ENCODE measurements at regions not wholly inside any gene's neighbourhood (a gene's known extent, or its start where the extent isn't known, plus 50 kb on each side); places are given as distances from the start of the nearest gene placed in this dataset.
"Not testable (repeated sequence)": the region's sequence is repeated elsewhere in the genome, so short reads cannot be mapped to it uniquely, and the experiment has no call there.

GRCh38 chr6:118719351-118720124 is 68.1 kb upstream of the CEP85L start:
- peak; percentile 40 for DNase-seq (ENCODE audit: low read depth)

GRCh38 chr6:118718903-118719302 is 67.5 kb upstream of the CEP85L start:
- DNase-seq (ENCODE audit: low read depth) = no peak

DNA sequence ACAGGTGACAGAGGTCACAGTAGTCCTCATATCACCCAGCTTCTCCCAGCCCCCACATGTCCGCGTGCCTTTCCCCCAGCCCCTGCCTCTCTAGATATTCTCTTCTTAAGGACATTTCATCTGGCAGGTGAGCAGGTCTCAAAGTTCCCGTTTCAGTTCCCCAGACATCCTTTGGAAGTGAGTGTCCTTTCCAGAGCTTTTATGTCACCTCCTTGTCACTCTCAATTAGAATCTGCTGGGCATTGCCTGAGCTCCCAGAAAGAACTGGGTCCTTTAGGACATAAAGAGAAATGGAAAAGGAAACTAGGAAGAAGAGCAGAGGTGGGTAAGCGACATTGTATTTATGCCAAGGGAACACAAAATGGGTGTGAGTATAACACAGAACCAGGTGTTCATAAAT is 66.9 kb upstream of the CEP85L start:
- DNase-seq (ENCODE audit: low read depth) = no peak

- DNase-seq (ENCODE audit: low read depth) = no peak
Measured at GRCh38 chr6:118717106-118717505, 65.7 kb upstream of the CEP85L start.

GRCh38 chr6:118715907-118716306 is 64.5 kb upstream of the CEP85L start:
- not testable (repeated sequence) for DNase-seq (ENCODE audit: low read depth)

DNA sequence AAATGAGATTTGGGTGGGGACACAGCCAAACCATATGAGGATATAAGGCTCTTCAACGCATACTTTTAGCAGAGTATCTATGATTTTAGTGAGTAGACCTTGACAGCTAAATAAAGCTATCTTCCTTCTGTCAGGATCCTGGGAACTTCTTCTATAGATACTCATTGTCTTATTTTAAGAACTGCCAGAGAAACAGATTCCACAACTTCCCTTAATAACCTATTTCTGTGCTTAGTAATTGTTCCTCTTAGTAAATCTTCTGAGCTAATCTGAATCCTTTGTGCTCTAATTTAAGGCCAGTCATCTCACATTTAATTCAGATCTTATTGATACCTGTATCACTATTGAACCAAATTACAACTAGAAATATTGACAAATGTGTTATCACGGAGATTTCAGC is 64.0 kb upstream of the CEP85L start:
- no peak for DNase-seq (ENCODE audit: low read depth)

GRCh38 chr6:118714756-118715155 is 63.4 kb upstream of the CEP85L start:
- no peak for DNase-seq (ENCODE audit: low read depth)

DNA sequence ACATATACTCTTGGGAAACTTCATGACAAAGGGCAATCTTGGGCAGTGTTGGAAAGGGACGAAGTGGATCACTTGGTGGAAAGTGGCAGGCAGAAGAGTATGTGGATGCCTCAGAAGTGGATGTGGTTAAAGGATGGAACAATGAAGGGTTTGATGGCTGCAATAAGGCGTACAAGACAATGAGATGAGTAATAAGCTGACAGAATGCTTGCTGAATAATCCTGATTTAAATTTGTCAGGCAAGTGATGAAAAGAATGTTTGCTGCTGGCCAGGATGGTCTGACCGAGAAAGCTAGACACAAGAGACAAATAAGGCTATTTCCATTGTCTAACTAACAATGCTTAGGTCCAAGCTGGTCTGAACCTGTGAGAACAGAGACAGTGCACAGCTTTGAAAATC is 61.6 kb upstream of the CEP85L start:
- peak; percentile 80 for DNase-seq (ENCODE audit: low read depth)

GRCh38 chr6:118710616-118711015 is 59.2 kb upstream of the CEP85L start:
- DNase-seq (ENCODE audit: low read depth) = peak; percentile 43

DNA sequence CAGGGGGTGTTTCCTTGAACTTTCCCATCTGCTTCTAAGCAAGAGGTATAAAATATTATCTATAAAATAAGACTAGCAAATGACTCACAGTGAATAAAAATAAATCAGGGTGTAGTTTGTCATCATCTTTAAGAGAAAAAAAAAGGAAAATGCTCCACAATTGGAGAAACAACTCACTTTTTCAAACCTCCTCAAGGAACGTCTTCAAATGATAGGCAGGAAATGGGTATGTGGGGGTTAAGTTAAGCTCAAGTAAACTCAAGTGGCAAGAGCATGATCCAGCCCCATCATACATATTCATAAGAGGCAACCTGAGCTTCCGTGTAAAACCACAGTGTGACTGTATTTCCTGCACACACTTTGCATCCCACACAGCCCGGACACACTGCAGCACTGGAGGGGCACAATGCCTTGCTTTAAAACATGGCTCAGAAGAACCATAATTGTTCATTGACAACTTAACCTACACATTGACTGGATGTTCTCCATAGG is 58.5 kb upstream of the CEP85L start:
- peak; percentile 89 for DNase-seq (ENCODE audit: low read depth)

GRCh38 chr6:118708744-118709143 is 57.4 kb upstream of the CEP85L start:
- no peak for DNase-seq (ENCODE audit: low read depth)

DNA sequence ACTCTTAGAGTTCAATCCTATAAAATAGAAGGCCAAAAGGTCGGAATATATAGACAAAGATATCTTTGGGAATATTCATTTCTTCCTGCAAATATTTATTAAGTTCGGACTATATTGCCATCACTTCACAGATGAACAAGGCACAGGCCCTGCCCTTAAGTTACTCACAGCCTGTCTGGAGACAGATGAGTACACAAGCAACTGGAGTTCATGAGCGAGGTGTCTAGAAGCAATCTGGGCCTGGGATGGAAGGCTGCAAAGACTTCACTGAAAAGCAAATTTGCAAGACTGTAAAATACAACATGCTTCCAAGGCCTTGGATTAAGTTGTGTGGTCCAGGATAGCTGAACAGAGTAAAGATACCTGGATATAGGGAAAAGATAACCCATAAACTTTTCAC is 56.7 kb upstream of the CEP85L start:
- DNase-seq (ENCODE audit: low read depth) = no peak

- DNase-seq (ENCODE audit: low read depth) = peak; percentile 49
Measured at GRCh38 chr6:118706702-118707101, 55.3 kb upstream of the CEP85L start.

DNA sequence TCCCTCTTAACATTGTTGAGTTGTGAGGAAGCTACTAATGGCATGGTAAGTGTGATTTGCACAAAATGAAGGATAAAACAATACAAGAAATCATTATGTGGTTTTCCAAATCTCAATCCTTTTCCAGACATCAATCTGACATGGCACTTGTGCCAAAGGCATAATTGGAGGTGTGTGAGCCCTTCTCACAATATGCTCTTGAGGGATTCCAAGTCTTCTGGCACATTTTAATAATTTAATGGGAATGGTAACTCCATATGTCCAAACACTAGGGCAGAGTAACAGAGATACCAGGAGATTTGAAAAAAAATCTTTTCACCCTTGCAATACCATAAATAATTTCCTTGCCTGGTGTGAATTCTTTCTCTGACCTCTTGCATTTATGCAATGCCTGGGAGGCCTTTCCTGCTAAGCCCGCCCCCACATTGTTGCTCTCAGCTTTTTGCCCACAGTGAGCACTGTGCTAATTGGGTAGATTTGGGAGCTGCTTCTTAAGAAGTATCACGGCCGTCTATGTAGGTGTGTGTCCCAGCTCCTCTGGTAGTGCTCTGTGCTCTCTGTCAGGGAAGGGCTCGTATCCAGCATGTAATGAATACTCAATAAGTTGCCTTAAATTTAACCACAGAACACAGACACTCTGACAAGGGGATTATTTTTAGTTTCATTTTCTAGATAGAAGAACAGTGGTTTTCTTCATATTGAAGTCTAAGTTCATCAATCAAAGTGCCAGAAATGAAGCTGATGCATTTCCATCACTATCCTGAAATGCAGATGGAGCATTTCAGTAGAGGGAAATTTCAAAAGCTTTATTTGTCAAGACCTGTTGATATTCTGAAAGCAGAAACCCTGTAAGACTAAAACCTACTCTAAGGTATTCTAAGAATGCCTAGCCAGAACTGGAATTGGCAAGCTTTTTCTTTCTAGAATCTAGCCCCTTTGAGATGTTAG is 54.4 kb upstream of the CEP85L start:
- DNase-seq (ENCODE audit: low read depth) = peak; percentile 59

DNA sequence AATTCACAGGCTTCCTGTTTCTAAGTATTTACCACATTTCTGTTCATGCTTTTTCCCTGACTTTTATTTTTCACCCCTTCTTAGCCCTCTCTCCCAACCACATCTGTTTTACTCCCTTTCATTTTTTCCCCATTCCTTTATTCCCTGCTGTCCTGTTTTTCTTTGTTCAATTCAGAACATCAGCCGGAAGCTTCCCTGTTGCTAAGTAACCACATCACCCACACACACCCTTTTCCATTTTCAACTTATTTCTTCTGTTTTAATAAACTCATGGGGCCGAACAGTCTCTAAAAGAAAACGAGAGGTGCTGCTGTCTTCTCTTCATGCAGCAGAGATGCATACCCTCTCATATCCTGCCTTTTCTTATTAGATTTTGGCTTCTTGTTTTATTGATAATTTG is 53.5 kb upstream of the CEP85L start:
- DNase-seq (ENCODE audit: low read depth) = no peak

DNA sequence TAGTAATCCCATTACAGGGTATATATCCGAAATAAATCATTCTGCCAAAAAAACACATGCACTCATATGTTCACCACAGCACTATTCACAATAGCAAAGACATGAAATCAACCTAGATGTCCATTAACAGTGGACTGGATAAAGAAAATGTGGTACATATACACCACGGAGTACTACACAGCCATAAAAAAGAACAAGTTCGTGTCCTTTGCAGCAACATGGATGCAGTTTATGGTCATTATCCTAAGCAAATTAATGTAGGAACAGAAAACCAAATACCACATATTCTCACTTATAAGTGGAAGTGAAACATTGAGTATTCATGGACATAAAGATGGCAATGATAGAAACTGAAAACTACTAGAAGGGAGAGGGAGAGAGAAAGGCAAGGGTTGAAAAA is 49.9 kb upstream of the CEP85L start:
- DNase-seq (ENCODE audit: low read depth) = not testable (repeated sequence)

Data from RPMI7951 (cell line).